Myocyte (in vitro differentiated cells): ENCODE measurements at regions not wholly inside any gene's neighbourhood (a gene's known extent, or its start where the extent isn't known, plus 50 kb on each side); places are given as distances from the start of the nearest gene placed in this dataset.
"Not testable (repeated sequence)": the region's sequence is repeated elsewhere in the genome, so short reads cannot be mapped to it uniquely, and the experiment has no call there.

Experiments used
- DNase-seq: peaks from one replicate; pipeline ENCODE4 v3.0.0-alpha.2; 2012; ENCODE audit warnings: low read depth

GRCh38 chr15:68482246-68482645 lies 50.3 kb upstream of the ITGA11 start:
- no peak for DNase-seq

DNA sequence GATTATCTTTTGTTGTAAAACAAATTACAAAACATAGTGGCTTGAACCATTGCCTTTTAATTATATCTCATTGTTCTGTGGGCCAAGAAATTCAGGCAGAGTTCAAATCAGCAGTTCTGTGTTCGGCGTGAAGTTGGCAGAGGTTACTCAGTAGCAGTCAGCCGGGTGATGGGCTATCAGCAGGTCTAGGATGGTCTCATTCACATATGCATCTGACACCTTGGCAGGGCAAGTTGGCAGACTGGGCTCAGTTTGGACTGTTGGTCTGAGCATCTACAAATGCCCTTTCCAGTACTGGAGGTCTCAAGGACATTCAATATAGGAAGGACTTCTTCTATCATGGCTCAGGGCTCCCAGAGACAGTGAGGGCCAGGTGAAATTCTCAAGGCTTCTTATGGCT lies 51.2 kb upstream of the ITGA11 start:
- no peak for DNase-seq

GRCh38 chr15:68484220-68484619 lies 52.3 kb upstream of the ITGA11 start:
- DNase-seq = no peak

DNA sequence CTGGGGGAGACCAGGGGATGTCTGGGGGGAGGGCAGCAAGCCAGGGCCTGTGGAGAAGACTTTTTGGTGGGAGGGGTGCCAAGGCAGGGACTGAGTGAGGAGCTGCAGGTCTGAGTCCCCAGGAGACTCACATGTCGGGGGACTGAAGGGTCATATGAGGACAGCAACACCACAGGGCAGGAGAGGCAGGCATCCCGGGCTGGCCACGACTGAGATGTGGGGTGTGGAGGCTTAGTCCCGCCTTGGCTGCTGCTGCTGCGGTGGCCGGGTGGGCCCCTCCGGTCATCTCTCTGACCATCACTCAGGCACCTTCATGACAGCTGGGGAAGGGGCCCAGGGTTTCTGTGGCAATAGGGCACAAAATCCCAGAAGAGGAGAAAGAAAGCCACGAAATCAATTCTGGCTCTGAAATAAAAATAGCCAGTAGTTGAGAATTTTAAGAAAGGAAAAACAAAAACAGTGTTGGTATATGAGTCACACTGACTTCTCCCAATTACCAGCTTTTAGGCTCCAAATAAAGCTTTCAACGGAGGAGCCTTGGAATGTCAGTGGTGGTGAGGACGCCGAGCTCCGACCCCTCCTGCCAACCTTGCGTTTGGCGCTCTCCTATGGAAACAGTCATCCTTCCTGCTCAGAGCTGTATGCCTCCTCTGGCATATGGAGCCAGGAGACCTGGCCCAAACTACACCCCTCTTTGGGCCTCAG lies 52.9 kb upstream of the ITGA11 start:
- DNase-seq = peak; percentile 86

DNA sequence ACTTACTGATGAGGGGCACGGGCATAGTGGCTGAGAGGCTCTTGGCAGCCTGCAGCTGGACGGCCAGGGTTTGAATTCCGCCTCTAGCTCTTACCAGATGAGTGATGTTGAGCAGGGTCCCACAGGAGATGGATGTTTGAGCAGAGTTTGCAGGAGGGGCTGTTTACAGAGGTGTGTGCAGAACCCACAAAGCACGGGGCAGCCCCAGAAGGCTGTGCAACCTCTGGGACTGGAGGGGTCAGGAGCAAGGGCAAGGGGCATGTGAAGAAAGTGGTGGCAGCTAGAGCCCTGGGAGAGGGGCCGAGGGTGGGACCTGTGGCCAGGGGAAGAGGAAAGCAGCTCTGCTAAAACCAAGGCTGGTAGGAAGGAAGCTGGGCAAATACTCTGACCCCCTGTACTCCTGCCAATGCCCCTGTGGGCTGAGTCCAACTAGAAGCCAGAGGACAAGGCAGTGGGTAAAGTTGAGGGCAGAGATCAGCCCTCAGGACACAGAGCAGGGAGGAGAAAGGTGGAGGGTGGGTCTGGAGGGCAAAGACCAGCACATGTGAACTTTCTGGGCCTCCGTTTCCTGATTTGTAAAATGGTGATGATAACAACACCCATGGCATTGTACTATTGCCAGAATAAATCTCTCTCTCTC lies 53.9 kb upstream of the ITGA11 start:
- no peak for DNase-seq

GRCh38 chr15:68487087-68487843 lies 55.3 kb upstream of the ITGA11 start:
- DNase-seq = peak; percentile 69

GRCh38 chr15:68488290-68488689 lies 56.3 kb upstream of the ITGA11 start:
- no peak for DNase-seq

DNA sequence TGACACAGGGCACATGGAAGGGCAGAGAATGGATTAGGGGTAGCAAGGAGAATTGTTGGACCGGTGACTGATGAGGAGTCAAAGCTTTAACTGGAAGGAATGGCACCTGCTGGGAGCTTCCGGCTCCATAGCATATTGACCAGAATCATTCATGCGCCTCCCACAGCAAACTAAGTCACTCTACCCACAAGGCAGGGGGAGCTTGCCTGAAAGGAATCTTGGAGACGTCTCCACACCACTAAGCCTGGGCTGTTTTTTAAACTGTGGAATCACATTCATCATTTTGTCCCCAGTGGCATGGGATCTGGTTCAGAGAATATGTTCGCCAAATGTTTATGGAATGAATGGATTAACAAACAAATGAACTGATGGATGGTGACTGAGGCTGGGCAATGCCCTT lies 57.0 kb upstream of the ITGA11 start:
- DNase-seq = no peak

DNA sequence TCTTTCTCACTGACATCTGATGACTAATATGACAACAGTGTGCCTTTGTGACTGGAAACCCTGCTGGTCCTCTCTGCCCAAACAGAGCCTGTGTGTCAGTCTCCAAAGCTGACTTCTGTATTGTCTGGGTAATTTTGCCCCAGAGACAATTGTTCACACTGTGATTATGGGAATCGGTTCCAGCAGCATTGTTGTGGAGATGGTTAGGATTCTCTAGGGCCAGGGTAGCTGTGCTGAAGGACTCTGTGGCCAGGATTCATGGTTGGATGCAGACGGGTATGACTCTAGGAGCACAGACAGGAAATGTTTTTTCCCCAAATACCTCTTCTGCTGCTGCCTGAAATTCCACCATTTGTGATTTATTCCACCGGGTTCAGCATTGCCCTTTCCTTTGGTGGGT lies 57.5 kb upstream of the ITGA11 start:
- DNase-seq = peak; percentile 43

- DNase-seq = no peak
Observed at GRCh38 chr15:68491415-68492106, 59.6 kb upstream of the ITGA11 start.

DNA sequence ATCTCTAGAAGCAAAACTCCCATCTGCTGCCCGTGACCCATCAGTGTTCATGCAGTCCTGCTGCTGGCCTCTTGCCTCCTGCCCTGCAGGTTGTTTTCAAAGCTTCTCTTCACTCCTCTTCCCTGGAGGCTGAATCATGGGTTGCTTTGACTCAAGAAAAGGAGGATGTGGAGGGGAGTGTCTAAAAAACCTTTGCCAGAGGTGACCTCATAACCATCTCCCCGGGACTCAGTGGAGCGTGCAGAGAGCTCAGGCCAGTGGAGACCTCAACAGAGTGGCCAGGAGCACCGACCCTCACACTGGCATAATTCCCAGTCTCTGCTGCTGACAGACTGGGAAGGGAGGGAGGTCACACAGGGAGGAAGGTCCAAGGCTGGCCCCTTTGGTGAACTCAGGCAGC lies 60.9 kb upstream of the ITGA11 start:
- DNase-seq = no peak

GRCh38 chr15:68493629-68494028 lies 61.7 kb upstream of the ITGA11 start:
- DNase-seq = no peak

DNA sequence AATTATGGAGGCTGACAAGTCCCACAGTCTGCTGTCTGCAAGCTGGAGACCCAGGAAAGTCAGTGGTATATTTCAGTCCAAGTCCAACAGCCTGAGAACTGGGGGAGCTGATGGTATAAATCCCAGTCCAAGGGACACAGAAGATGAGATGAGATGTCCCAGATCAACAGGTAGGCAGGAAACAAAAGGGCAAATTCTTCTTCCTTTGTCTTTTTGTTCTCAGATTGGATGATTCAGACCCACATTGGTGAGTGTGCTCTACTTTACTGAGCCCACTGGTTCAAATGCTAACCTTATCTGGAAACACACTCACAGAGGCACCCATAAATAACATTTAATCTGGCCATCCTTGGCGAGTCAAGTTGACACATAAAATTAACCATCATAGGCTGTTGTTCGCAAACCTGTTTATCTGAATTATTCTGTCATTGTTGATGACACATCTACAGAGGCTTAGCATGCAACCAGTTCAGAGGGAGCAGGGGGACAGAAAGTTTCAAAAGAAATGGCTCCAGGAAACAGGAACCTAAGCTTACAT lies 62.7 kb upstream of the ITGA11 start:
- no peak for DNase-seq

GRCh38 chr15:68495221-68495950 lies 63.4 kb upstream of the ITGA11 start:
- no peak for DNase-seq

- no peak for DNase-seq
Observed at GRCh38 chr15:68495981-68496705, 64.2 kb upstream of the ITGA11 start.

DNA sequence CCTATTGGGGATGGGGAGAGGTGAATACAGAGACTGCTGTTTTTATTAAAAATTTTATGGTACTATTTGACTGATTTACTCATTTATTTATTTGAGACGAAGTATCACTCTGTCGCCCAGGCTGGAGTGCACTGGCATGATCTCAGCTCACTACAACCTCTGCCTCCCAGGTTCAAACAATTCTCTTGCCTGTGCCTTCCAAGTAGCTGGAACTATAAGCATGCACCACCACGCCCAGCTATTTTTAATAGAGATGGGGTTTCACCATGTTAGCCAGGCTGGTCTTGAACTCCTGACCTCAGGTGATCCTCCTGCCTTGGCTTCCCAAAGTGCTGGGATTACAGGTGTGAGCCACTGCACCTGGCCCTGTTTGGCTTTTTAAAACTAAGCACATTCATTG lies 64.8 kb upstream of the ITGA11 start:
- not testable (repeated sequence) for DNase-seq

DNA sequence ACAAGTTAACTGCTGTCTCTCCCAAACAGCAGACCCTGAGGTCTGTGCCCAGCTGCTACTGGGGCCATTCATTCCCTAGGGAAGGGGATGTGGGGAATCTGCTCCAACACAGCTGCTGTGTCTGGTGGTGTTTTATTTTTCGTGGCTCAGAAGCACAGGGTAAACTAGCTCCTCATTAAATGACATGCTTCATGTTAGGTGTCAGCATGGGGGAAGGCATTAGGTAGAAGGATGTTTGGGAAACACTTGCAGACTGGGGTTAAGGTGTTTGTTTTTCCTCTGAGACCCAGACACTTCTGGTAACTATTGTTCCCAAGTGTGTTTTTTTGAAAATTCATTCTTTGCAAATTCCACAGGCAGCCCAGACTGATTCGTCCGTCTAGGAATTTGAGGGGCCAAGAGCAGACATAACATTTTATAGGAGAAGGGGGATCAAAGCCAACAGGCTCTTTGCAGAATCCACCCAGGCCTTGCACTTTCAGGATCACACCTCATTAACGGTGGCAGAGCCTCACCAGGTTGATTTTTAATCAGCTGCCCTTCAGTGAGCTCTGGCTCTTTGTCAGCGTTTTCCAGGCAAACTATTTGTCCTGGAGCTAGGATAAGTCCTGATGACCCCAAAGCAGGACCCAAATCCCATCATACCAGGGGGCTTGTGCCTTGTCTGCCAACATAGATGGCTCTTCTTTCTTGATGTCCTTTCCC lies 65.4 kb upstream of the ITGA11 start:
- DNase-seq = peak; percentile 47

DNA sequence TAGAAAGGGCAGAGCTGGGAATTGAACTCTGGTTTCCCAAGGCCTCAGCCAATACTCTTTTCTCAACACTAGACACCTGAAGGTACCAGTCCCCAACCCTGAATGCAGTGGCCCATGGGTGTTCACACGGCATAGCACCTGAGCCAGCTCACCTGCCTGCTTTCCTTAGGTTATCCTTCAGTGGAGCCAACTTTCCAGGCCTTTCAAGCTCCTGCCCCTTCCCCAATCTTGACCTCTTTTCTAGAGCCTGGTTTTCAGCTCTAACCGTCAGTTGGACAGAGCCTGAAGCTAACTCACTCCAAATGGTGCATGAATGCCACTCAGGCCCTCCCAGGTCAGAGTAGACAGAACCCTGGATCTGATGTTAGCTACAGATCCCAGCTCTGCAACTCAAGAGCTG lies 66.1 kb upstream of the ITGA11 start:
- no peak for DNase-seq

- no peak for DNase-seq
Observed at GRCh38 chr15:68499620-68500312, 67.8 kb upstream of the ITGA11 start.
